GM23248 (cell line): ENCODE measurements at regions not wholly inside any gene's neighbourhood (a gene's known extent, or its start where the extent isn't known, plus 50 kb on each side); places are given as distances from the start of the nearest gene placed in this dataset.
"Not testable (repeated sequence)": the region's sequence is repeated elsewhere in the genome, so short reads cannot be mapped to it uniquely, and the experiment has no call there.

Experiments
- DNase-seq: peaks from one replicate; pipeline ENCODE4 v3.0.0-alpha.2; 2015
- H2AFZ ChIP-seq: fragments of 200-600 bp; sonication (generic); 2 replicates; pipeline ENCODE4 v1.6.1; 2016; ENCODE audit warnings: antibody characterized with exemption
- H3F3A ChIP-seq: fragments of 200-600 bp; sonication (generic); 2 replicates; pipeline ENCODE4 v1.6.1; 2016; ENCODE audit warnings: mild to moderate bottlenecking, antibody characterized with exemption, mixed run types; ENCODE audit not compliant: insufficient read depth
- H3K27ac ChIP-seq: fragments of 200-600 bp; sonication (generic); 2 replicates; pipeline ENCODE4 v1.5.1; 2016; ENCODE audit warnings: mild to moderate bottlenecking
- H3K27me3 ChIP-seq: fragments of 200-600 bp; sonication (generic); replicated peaks from 2 replicates; pipeline ENCODE4 v1.6.1; 2016; ENCODE audit warnings: mild to moderate bottlenecking; ENCODE audit not compliant: insufficient read depth
- H3K36me3 ChIP-seq: fragments of 200-600 bp; sonication (generic); 2 replicates; pipeline ENCODE4 v1.6.1; 2016; ENCODE audit warnings: low read depth, mild to moderate bottlenecking
- H3K4me1 ChIP-seq: fragments of 200-600 bp; sonication (generic); 2 replicates; pipeline ENCODE4 v1.6.1; 2016; ENCODE audit warnings: mild to moderate bottlenecking; ENCODE audit not compliant: insufficient read depth
- H3K4me2 ChIP-seq: fragments of 200-600 bp; sonication (generic); one replicate; pipeline ENCODE4 v1.6.1; 2016; ENCODE audit warnings: mild to moderate bottlenecking; ENCODE audit not compliant: unreplicated experiment
- H3K4me3 ChIP-seq: fragments of 200-600 bp; sonication (generic); 2 replicates; pipeline ENCODE4 v1.5.1; 2016; ENCODE audit warnings: mild to moderate bottlenecking
- H3K79me2 ChIP-seq: fragments of 200-600 bp; sonication (generic); 2 replicates; pipeline ENCODE4 v1.6.1; 2016; ENCODE audit warnings: mild to moderate bottlenecking; ENCODE audit not compliant: insufficient read depth
- H3K9ac ChIP-seq: fragments of 200-600 bp; sonication (generic); 2 replicates; pipeline ENCODE4 v1.6.1; 2016; ENCODE audit warnings: mild to moderate bottlenecking
- H3K9me2 ChIP-seq: fragments of 200-600 bp; sonication (generic); 2 replicates; pipeline ENCODE4 v1.6.1; 2016; ENCODE audit warnings: mixed run types, mild to moderate bottlenecking, moderate library complexity; ENCODE audit not compliant: insufficient read depth
- H3K9me3 ChIP-seq: fragments of 200-600 bp; sonication (generic); one replicate; pipeline ENCODE4 v1.6.1; 2017; ENCODE audit warnings: low read depth
- H4K20me1 ChIP-seq: fragments of 200-600 bp; sonication (generic); 2 replicates; pipeline ENCODE4 v1.6.0; 2016; ENCODE audit not compliant: insufficient read depth
- EZH2 ChIP-seq: fragments of 200-600 bp; sonication (generic); IDR thresholded peaks from 2 replicates; pipeline ENCODE4 v1.6.1; 2018; ENCODE audit warnings: antibody characterized with exemption, mild to moderate bottlenecking; ENCODE audit not compliant: insufficient read depth, poor library complexity, severe bottlenecking
- EZH2phosphoT487 ChIP-seq: fragments of 200-600 bp; sonication (generic); IDR thresholded peaks from 2 replicates; pipeline ENCODE4 v1.6.1; 2018; ENCODE audit warnings: antibody characterized with exemption, moderate library complexity, mild to moderate bottlenecking, low read depth; ENCODE audit not compliant: insufficient read depth
- WGBS, 2 experiments: methylation state at CpG; one replicate each; pipeline ENCODE4 v1.1.6; 2015 to 2017; ENCODE audit warnings: low lambda C conversion rate in 2 of 2, low coverage in 1 of 2; ENCODE audit errors: missing lambda C conversion rate in 2 of 2; 5-methylcytosine and 5-hydroxymethylcytosine counted together
- in situ Hi-C: fragments of 300-500 bp; cut with MboI; formaldehyde crosslinking; loops from 2 replicates; pipeline ENCODE4 v1.15.0; 2020

GRCh38 chrX:109782994-109783700 lies 50.1 kb upstream of the ACSL4 start:
- Histone ChIP-seq H4K20me1 (no peaks in the 10 kb centered on the region), H3K9me2 (no peaks in the 10 kb centered on the region), H3K27ac (no peak overlapping the region), H3F3A (no peaks in the 10 kb centered on the region), H2AFZ (no peak overlapping the region), H3K9me3 (no peaks in the 10 kb centered on the region), H3K9ac (no peak overlapping the region), H3K27me3 (no peaks in the 10 kb centered on the region), H3K4me3 (no peak overlapping the region), H3K4me2 (no peak overlapping the region), H3K36me3 (no peaks in the 10 kb centered on the region), H3K4me1 (no peaks in the 10 kb centered on the region), H3K79me2 (no peaks in the 10 kb centered on the region)
- peak; percentile 16 for DNase-seq
- 57 to 58% methylated on average over 6 of the region's 6 CpGs for WGBS, 2 experiments
- in situ Hi-C loops: no loop called here
- TF ChIP-seq EZH2: no peak
- TF ChIP-seq EZH2phosphoT487: no peak

- Histone ChIP-seq H3K79me2 (no peaks in the 10 kb centered on the region), H3K4me3 (no peak overlapping the region), H3K4me2 (no peak overlapping the region), H3K27me3 (no peaks in the 10 kb centered on the region), H3K27ac (no peak overlapping the region), H3K9me3 (no peaks in the 10 kb centered on the region), H2AFZ (no peak overlapping the region), H3F3A (no peaks in the 10 kb centered on the region), H3K4me1 (no peaks in the 10 kb centered on the region), H3K9ac (no peak overlapping the region), H3K9me2 (no peaks in the 10 kb centered on the region), H4K20me1 (no peaks in the 10 kb centered on the region), H3K36me3 (no peaks in the 10 kb centered on the region)
- TF ChIP-seq EZH2phosphoT487 (no peak), EZH2 (no peak)
- no peak for DNase-seq
- WGBS, 2 experiments: 39 to 49% methylated on average over 5 of the region's 5 CpGs
- in situ Hi-C loops: no loop called here
These were observed 50.6 kb upstream of the ACSL4 start for GRCh38 chrX:109783701-109784079.

- Histone ChIP-seq H3K36me3 (no peaks in the 10 kb centered on the region), H2AFZ (no peak overlapping the region), H3K79me2 (no peaks in the 10 kb centered on the region), H3K27ac (no peak overlapping the region), H3K27me3 (no peaks in the 10 kb centered on the region), H3K4me3 (no peak overlapping the region), H3F3A (no peaks in the 10 kb centered on the region), H3K9me3 (no peaks in the 10 kb centered on the region), H3K4me1 (no peaks in the 10 kb centered on the region), H3K4me2 (no peak overlapping the region), H3K9me2 (no peaks in the 10 kb centered on the region), H4K20me1 (no peaks in the 10 kb centered on the region), H3K9ac (no peak overlapping the region)
- in situ Hi-C loops: no loop called here
- TF ChIP-seq EZH2 (no peak), EZH2phosphoT487 (no peak)
- no peak for DNase-seq
- 87% methylated on average over 4 of the region's 4 CpGs for WGBS, 2 experiments
These were observed 52.0 kb upstream of the ACSL4 start for GRCh38 chrX:109785053-109785452.

GRCh38 chrX:109790511-109790910 lies 57.5 kb upstream of the ACSL4 start:
- DNase-seq, H3K9ac ChIP-seq, H3K36me3 ChIP-seq, H3K4me3 ChIP-seq, H3K27ac ChIP-seq, H3F3A ChIP-seq, in situ Hi-C loops, H3K4me1 ChIP-seq, H3K27me3 ChIP-seq, H3K4me2 ChIP-seq, H3K9me3 ChIP-seq, H3K9me2 ChIP-seq, H2AFZ ChIP-seq, H4K20me1 ChIP-seq, H3K79me2 ChIP-seq: not testable (repeated sequence)
- 95 to 98% methylated on average over 7 of the region's 7 CpGs for WGBS, 2 experiments

- in situ Hi-C loops: no loop called here
- no peak overlapping the region for H2AFZ ChIP-seq
- H3K27ac ChIP-seq: no peak overlapping the region
- H3K4me2 ChIP-seq: no peak overlapping the region
- WGBS, 2 experiments: 58 to 63% methylated on average over 2 of the region's 2 CpGs
- H3F3A ChIP-seq: no peaks in the 10 kb centered on the region
- H3K9me2 ChIP-seq: no peaks in the 10 kb centered on the region
- H3K4me1 ChIP-seq: no peaks in the 10 kb centered on the region
- H3K4me3 ChIP-seq: no peak overlapping the region
- H3K9ac ChIP-seq: no peak overlapping the region
- no peak for TF ChIP-seq EZH2
- H4K20me1 ChIP-seq: no peaks in the 10 kb centered on the region
- no peaks in the 10 kb centered on the region for H3K79me2 ChIP-seq
- no peaks in the 10 kb centered on the region for H3K9me3 ChIP-seq
- H3K36me3 ChIP-seq: no peaks in the 10 kb centered on the region
- no peak for DNase-seq
- no peaks in the 10 kb centered on the region for H3K27me3 ChIP-seq
These were observed 60.1 kb upstream of the ACSL4 start for GRCh38 chrX:109793191-109793590.
